NCI-H2196 treated with DMSO at 0.1 percent for 48 hours (cell line): ENCODE measurements at regions not wholly inside any gene's neighbourhood (a gene's known extent, or its start where the extent isn't known, plus 50 kb on each side); places are given as distances from the start of the nearest gene placed in this dataset.
"Not testable (repeated sequence)": the region's sequence is repeated elsewhere in the genome, so short reads cannot be mapped to it uniquely, and the experiment has no call there.

Source experiments
- DNase-seq: peaks from one replicate; lab custom pipeline; 2025; ENCODE audit not compliant: unreplicated experiment; lab: John Stamatoyannopoulos, UW

DNA sequence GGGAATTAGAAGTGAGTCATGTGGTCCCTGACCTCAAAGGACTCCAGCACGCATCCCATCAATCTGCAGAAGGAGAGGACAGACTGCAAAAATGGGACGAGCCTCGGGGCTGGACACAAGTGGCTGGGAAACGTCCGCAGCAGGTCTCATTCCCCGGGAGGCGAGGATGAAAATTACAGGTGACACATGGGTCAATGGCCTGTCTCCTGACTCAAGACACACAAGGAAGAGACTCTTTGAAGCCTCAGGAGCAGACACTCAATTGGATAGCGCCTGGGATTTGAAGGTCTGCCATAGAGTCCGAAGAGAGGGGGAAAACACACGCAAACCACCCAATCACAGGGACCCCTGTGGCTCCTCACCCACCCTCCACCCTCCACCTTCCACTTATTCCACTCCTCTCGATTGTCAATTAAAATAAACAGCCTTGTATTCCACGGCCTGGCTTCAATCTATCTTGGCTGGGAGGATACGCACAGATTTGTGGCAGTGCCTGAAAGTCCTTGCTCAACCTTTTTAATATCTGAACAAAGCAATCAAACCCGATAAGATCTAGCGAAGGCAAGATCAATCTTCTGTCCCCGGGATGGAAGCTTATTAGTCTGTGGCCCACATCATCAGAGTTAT, 101.8 kb upstream of the CADM1 start:
- no peak for DNase-seq

DNA sequence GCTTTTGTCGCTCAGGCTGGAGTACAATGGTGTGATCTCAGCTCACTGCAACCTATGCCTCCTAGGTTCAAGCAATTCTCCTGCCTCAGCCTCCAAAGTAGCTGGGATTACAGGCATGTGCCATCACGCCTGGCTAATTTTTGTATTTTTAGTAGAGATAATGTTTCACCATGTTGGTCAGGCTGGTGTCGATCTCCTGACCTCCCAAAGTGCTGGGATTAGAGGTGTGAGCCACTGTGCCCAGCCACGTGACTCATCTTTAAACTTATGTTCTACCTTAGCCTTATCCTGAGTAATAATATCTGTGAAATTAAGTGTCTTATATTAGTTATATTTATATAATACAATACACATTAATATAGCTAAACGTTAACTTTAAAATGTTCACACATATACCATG, 101.2 kb upstream of the CADM1 start:
- DNase-seq: not testable (repeated sequence)

DNA sequence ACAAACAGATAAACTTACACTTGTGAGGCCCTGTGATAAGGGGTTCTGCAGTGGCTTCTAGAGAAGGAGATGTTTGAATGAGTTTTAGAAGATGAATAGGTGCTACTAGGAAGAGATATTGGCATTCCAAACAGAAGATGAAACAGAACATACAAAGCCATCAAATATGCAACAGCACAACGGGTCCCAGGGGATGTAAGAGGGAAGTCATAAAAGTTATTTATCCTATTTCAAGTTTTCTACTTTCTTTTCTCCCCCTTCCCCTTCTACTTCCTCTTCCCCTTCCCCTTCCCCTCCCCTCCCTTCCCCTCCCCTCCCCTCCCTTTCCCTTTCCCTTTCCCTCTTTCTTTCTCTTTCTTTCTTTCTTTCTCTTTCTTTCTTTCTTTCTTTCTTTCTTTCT, 94.9 kb upstream of the CADM1 start:
- no peak for DNase-seq

DNA sequence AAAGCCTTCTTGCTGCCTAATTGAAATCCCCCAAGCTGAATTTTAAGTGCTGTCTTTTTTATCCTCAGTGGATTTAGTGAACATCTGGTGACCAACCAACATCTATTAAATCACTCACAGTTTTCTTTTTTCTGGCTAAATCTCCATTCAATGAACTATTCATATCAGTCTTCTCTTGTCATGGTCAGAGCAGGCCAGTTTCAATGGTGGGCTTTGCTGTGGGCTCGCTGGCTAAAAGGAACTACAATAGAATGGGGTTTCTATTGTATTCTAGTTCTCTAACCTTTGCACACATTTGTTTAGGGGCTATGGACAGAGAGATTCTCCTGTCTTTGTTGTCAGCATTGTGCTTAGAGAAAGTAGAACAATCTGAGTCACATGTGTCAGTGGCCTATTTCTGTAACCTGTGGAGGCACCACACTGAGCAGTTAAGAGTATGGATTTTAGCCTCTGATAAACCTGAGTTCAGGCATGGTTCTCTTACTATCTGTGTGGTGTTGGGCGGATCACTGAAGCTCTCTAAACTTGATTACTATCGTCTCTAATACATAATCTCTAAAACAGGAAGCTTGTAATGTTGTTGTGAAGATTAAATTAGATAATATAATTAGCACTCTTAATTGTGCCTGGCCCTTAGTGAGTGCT, 94.2 kb upstream of the CADM1 start:
- DNase-seq: no peak

DNA sequence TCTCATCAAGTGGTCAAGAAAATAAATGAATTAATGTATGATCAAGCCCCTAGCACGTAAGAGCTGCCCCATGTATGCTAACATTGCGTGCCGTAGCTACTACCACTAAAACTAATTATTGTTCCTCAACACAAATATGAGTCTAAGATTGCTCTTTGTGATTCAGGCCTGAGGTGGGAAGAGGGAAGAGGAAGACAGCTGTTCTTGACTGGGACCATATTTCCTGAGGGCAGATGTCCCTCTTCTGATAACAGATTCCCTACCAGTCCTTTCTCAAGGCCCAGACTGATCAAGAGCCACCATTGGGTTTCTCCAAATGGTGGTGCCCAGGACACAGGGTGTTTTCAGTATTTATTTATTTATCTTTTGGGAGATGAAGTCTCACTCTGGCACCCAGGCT, 87.2 kb upstream of the CADM1 start:
- no peak for DNase-seq

DNA sequence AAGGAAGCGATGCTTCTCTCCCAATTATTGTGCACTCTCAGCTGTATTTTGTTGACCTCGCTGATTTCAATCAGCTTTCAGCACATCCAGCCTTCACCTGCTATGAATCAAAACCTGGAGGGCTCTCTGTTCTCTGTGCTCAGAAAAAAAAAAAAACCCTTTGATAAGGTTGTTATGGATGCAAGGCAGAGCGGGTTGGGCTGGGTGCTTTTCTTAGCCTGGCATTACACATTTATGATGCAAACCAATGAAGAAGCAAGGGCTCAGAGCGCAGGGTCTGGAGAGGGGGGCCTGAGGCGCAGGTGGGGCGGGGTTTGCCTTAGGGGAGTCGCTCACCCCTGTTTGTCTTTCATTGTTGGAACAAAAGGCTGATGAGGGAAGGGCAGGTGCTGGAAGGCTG, 86.0 kb upstream of the CADM1 start:
- DNase-seq: no peak

DNA sequence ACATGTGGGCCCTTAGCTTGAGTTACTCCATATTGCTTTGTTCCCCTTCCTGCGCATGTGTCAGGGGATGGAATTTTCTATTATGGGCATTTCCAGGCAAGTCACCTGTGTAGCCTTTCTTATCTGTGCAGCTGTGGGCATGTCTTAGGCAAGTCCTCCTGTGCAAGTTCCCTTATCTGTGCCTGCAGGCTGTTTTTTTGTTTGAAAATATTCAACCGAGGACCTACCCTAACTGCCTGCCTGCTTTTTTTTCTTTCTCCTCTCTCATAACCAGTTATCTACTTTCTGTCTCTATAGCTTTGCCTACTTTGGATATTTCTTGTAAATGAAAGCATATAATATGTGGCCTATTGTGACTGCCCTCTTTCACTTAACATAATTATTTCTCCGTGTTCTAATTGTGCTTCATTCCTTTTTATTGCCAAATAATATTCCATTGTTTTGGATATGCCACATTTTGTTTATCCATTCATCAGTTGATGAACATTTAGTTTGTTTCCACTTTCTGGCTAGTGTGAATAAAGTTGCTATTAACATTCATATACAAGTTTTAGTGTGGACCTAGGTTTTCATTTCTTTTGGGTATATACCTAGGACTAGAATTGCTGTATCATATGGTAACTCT, 83.6 kb upstream of the CADM1 start:
- no peak for DNase-seq

DNA sequence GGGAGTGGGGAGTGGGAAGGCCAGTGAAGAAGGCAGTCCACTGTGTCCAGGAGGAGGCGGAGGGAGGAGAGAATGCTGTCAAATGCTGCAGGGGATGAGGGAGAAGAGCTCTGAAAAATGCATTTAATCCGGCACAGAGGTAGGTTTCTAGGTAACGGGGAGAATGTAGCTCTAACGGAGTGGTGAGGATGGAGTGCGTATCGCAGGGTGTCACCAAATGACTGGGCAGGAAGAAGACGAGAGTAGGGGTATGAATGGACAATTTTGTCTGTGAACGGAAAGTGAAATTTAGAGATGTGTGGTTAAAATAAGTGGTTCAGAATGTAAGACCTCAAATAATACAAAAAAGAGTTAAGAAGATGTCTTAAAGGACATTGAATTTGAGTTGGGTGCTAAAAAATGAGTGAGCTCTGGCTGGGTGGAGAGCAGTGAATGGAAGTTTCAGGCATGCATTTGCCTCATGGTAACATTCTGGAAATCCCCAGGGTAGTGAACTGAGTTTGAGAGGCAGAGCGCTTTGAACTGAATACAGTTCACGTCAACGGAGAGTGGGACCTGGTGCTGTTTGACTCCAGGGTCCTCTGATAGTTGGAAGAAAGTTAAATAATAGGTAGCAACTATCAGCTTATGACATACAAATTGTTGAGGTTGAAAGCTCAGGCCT, 81.3 kb upstream of the CADM1 start:
- no peak for DNase-seq

DNA sequence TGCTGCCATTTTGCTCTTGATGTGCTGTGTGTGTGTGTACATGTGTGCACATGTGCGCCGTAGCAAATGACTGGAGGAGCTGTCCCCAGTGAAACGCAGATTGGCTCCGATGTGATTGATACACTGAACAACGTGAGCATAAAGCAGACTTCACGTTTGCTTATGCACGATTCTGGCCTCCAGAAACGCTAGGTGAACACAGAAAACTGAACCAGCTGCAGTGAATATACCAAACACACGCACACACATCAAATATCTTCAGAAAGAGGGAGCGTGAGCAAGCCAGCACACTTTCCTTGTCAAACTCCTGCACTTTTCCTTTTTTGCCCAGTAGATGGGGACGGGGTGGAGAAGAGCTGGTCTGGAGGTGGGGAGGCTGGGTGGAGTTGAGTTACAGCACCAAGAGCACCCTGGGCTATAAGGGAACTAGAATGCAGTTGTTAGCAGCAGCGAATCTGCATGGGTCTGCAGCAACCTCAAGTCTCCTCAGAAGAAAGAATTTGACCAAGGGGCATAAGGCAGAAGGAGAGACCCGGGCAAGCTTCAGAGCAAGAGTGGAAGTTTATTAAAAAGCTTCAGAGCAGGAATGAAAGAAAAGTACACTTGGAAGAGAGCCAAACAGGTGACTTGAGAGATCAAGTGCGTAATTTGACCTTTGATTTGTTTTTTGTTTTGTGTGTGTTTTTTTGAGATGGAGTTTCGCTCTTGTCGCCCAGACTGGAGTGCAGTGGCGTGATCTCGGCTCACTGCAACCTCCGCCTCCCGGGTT, 77.8 kb upstream of the CADM1 start:
- DNase-seq: peak; percentile 55

DNA sequence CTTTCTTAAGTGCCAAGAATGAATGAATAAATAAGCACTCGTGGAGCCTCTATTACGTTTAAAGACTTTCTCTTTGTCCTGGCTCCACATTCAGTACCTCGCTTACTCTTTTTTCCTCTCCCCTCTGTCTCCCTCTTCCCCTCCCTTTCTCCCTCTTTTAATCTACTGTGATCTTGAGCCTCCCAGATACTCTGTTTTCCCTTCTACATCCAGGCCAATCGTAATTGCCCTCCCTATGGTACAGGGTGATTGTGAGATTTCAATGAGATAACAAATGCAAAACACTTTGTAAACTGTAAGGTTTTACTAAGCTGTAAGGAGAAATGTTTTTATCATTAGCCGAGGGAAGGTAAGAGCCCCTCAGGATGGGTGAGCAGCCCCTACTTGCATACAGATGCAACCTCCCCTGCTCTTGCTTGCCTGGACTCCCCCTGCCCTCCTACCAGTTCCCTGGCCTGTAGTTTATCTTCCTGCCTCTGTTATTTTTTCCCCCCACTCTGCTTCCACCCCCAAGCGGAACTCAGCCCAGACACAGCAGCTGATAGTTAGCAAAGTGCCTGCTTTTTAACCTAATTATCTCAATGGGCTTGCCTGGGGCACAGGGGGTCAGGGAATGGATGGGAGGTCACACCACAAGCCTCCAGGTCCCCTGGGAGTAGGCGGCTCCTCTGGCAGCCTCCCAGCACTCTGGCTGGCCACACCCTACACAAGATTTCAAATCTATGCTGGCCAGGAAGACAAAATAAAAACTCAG, 76.9 kb upstream of the CADM1 start:
- no peak for DNase-seq

DNA sequence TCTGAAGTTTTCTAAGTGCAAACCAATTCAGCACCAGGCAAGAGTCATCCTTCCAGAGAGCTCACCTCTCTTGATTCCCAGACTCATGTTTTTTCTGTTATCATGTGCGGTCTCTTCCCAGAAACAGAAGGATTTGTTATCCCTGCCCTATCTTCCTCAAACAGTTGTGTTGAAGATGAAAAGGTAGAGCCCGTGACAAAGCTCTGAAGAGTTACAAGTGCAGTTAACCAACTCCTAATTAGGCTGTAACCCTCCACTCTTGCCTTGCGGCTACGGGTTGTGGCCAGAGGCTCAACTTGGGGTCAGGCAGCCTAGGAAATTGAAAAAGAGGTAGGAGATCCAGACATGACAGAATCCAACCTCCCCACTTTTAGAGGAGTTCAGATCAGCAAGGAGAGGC, 76.2 kb upstream of the CADM1 start:
- no peak for DNase-seq

DNA sequence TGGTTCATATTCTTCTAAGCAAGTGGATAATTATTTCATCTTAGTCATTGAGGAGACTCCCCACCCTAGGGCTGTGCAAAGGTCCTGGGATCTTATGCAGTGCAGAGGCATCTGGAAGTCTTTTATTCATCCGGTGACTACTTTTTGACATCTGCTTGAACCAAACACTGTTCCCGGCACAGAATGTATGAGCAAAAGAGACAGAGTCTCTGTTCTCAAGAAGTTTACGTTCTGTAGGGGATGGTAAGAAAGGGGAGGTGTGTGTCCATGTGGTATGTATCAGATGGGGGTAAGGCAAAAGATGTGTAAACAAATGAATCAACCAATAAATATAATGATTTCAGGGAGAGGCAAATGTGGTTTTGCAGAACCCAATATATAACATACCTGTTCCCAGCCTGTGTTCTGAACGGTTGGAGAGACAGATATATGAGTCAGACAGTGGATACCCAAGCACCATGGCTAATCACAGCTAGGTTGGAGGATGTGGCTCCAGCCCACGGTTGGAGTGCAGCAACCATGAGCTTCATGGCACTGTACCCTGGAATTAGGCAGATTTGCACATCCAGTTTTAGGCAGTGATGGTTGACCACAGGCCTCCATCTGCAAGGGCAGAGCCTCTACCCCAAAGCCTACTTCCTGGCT, 75.1 kb upstream of the CADM1 start:
- DNase-seq: no peak

DNA sequence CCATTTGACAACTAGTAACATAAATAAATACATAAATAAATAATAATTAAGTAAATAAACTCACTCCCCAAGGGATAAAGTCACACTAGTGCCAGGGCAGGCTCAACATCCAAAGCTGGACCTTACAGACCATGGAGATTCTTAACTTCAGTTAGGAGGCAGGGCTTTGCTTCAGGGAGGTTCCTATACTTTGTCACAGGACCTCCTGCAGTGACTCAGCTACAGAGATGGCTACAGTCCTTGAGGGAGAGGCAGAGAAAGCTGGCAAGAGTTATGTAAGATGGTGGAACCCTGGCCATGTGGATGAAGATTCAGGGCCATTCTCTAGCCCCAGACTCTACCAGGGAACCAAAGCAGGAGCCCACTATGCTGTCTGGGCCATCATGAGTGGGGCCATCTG, 74.1 kb upstream of the CADM1 start:
- no peak for DNase-seq

DNA sequence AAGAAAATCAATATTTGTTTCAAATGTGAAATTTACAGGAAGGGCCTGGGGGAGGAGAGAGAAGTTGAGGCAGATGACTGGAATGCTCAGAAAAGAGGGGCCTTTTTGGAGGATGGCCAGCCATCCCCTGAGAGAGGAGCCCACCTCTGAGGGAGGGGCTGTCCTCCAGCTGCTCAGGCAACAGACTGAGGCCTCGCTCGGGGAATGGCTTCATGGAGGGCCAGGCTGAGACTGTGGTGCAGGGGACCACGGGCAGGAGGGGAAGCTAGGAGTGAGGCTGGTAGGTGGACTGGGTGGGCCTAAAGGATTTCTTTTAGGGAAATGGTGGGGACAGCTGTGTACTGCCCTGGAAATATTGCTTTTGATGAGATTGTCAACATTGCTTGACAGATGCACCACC, 73.5 kb upstream of the CADM1 start:
- DNase-seq: no peak

DNA sequence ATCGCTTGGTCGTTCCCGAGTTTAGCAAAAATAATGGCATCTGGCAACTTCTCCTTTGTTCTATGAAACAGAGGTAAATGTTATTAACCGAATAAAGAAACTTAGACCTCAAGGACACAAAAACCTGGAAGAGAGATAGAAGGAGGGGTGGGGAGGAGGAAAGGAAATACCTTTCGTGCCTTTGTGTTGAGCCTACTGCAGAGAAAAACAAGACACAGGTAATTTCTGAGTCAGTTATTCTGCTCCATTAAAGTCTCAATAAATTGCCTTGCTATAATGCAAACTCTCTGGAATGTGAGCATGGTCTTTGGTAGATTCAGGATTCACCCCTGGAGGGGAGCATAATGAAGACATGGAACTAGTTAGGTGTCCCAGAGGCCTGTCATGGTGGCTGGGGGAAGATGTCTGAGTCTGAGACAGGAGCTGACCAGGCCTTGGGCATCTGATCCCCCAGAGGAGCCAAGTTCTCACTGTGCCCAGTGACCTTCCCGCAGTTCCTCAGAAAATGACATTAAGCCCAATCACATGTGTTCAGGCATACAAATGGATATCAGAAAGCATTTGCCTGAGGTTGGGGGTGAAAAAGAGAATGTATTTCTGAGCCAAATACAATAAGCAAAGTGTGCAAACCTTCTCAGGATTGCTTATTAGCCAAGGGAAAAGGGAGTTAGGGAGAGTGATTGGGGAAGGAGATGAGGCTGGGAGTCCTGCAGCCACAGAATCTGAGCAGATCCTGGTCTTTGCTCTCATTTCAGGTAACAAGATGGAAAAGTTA, 72.6 kb upstream of the CADM1 start:
- no peak for DNase-seq

DNA sequence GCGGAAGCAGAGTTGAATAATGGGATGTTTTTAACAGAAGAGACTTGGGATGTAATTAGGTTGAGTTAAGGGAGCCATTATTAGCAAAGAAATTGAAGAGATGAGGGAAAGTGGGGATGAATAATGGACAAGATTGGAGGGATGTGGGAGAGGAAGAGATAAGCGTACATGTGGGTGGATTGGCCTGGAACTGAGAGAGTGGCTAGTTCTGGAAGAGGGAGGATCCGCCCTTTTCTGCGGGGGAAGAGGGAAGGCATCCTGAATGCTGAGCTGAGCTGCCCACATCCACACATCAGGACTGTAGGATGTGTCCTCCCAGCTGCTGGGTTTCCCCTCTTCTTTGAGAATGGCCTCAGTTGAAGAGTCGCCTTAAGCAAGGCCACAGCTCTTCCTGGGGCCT, 68.3 kb upstream of the CADM1 start:
- DNase-seq: no peak

DNA sequence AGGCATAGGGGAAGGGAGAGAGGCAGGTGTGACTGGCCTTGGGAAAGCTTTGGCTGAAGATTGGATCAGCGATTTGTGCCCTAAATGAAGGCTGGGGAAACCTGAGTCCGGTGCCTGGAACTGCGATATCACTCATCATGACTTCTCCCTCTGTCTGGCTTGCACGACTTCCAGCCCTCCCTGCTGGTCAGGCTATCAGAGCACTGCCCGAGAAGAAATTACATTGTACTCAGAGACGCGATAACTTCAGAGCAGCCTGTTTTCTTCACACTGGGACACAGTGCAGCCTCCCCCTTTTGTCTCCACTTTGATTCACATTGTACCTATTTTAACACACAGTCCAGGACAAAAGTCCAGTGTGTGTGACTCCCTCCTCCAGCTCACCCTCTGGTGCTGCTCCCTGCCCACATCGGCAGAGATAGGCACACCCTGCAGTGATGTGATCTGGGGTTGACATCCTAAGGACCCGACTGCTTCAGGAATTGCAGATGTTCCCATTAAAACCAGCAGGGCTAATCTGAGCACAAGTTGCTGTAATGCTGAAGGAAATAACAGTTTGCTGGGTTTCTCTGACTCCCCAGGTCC, 62.1 kb upstream of the CADM1 start:
- no peak for DNase-seq

DNA sequence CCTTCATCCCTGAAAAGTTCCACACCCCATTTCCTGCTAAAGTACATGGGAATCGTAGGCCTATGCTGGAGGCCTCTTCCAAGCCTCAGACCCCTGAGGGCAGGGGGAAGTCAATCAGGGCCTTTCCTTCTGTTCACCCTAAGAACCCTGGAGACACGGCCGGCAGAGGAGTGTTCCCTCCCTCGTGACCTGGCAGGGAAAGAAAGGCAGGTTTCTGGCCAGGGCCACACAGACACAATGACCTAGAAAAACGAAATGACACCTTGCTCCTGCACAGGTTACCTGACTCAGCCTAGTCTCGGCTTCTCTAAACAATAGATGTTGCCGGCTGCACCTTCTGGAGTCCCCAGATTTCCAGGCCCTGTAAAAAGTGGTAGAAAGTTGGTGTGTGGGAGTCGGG, 60.6 kb upstream of the CADM1 start:
- no peak for DNase-seq

DNA sequence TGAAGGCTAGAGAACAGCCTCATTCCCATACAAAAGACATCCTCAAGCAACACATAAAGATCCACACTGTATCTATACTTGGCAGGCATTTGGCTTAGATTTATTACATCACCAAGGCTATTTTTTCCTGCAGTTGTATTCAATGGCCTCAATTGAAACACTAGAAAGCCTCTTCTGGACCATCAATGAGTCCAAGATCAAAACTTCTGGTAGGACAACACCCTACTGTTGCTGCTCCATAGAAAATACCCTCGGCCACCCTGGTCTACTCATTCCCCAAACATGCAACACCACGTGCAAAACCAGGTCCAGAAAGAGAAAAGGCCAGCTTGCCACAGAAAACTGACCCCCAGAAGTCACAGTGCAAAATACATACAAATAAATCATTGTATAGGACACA, 56.9 kb upstream of the CADM1 start:
- no peak for DNase-seq
